ENCODE measurements at regions not wholly inside any gene's neighbourhood (a gene's known extent, or its start where the extent isn't known, plus 50 kb on each side); places are given as distances from the start of the nearest gene placed in this dataset.

- TF ChIP-seq, protein P1, sequence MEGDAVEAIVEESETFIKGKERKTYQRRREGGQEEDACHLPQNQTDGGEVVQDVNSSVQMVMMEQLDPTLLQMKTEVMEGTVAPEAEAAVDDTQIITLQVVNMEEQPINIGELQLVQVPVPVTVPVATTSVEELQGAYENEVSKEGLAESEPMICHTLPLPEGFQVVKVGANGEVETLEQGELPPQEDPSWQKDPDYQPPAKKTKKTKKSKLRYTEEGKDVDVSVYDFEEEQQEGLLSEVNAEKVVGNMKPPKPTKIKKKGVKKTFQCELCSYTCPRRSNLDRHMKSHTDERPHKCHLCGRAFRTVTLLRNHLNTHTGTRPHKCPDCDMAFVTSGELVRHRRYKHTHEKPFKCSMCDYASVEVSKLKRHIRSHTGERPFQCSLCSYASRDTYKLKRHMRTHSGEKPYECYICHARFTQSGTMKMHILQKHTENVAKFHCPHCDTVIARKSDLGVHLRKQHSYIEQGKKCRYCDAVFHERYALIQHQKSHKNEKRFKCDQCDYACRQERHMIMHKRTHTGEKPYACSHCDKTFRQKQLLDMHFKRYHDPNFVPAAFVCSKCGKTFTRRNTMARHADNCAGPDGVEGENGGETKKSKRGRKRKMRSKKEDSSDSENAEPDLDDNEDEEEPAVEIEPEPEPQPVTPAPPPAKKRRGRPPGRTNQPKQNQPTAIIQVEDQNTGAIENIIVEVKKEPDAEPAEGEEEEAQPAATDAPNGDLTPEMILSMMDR (IDR thresholded peaks at IDR 0.05), result no peak
- TF ChIP-seq ZNF263 (CRISPR knock-in tag; IDR thresholded peaks at IDR 0.05; ENCODE audit: low read depth) (no peak), ZNF317 (CRISPR knock-in tag; IDR thresholded peaks at IDR 0.05; ENCODE audit: borderline replicate concordance, low read depth) (no peak), SMAD3 (CRISPR knock-in tag; IDR thresholded peaks at IDR 0.05; ENCODE audit: borderline replicate concordance) (no peak)
Observed at GRCh38 chr2:188788621-188789020, 185.6 kb upstream of the COL3A1 start.

Measured in WTC11 (cell line).